ENCODE measurements at regions not wholly inside any gene's neighbourhood (a gene's known extent, or its start where the extent isn't known, plus 50 kb on each side); places are given as distances from the start of the nearest gene placed in this dataset.

- Histone ChIP-seq H3K9me3 (no peaks in the 10 kb centered on the region), H3K27me3 (ENCODE audit: insufficient read depth in 3 of 3, low read length in 2 of 3) (no peaks in the 10 kb centered on the region), H3K36me3 (ENCODE audit: insufficient read depth in 1 of 2, low read depth in 1 of 2) (no peaks in the 10 kb centered on the region), H3K4me1 (no peaks in the 10 kb centered on the region), H3K27ac (no peak overlapping the region), H3K4me3 (no peak overlapping the region)
- ATAC-seq = peak in 2 of 4 donors; percentile 30 to 62
- 28 to 47% (median 29%) methylated on average over 7 of the region's 7 CpGs for WGBS, 3 donors
- TF ChIP-seq CTCF (IDR thresholded peaks at IDR 0.05) = no peak
- no peak for DNase-seq
- intact Hi-C loops (cut with DNase I) = no loop called here
Observed at GRCh38 chr5:159764283-159765134, 151.8 kb upstream of the ADRA1B start.

- Histone ChIP-seq H3K4me1 (no peaks in the 10 kb centered on the region), H3K36me3 (ENCODE audit: insufficient read depth in 1 of 2, low read depth in 1 of 2) (no peaks in the 10 kb centered on the region), H3K9me3 (no peaks in the 10 kb centered on the region), H3K27me3 (ENCODE audit: insufficient read depth in 3 of 3, low read length in 2 of 3) (no peaks in the 10 kb centered on the region), H3K4me3 (no peak overlapping the region), H3K27ac (no peak overlapping the region)
- no peak for DNase-seq
- intact Hi-C loops (cut with DNase I) = no loop called here
- WGBS, 3 donors = 61 to 79% (median 62%) methylated on average over 6 of the region's 6 CpGs
- no peak for TF ChIP-seq CTCF (IDR thresholded peaks at IDR 0.05)
- ATAC-seq = no peak
Observed at GRCh38 chr5:159765135-159765433, 151.2 kb upstream of the ADRA1B start.

- TF ChIP-seq CTCF (IDR thresholded peaks at IDR 0.05) = no peak
- H3K9me3 ChIP-seq = no peaks in the 10 kb centered on the region
- ATAC-seq (no peak), DNase-seq (no peak)
- WGBS, 3 donors = 76 to 77% (median 76%) methylated on average over 8 of the region's 8 CpGs
- H3K4me3 ChIP-seq = no peak overlapping the region
- H3K4me1 ChIP-seq = no peaks in the 10 kb centered on the region
- intact Hi-C loops (cut with DNase I) = no loop called here
- H3K27me3 ChIP-seq (ENCODE audit: insufficient read depth in 3 of 3, low read length in 2 of 3) = no peaks in the 10 kb centered on the region
- no peak overlapping the region for H3K27ac ChIP-seq
- H3K36me3 ChIP-seq (ENCODE audit: insufficient read depth in 1 of 2, low read depth in 1 of 2) = no peaks in the 10 kb centered on the region
Observed at GRCh38 chr5:159765760-159766517, 150.3 kb upstream of the ADRA1B start.

GRCh38 chr5:159768243-159768642 lies 148.0 kb upstream of the ADRA1B start:
- Histone ChIP-seq H3K9me3 (no peaks in the 10 kb centered on the region), H3K36me3 (ENCODE audit: insufficient read depth in 1 of 2, low read depth in 1 of 2) (no peaks in the 10 kb centered on the region), H3K27ac (no peak overlapping the region), H3K4me1 (no peaks in the 10 kb centered on the region), H3K4me3 (no peak overlapping the region), H3K27me3 (ENCODE audit: insufficient read depth in 3 of 3, low read length in 2 of 3) (no peaks in the 10 kb centered on the region)
- intact Hi-C loops (cut with DNase I) = no loop called here
- WGBS, 3 donors = 35 to 46% (median 38%) methylated on average over 2 of the region's 2 CpGs
- ATAC-seq = no peak
- no peak for TF ChIP-seq CTCF (IDR thresholded peaks at IDR 0.05)
- no peak for DNase-seq
